Upper lobe of right lung (tissue), 1 donor: ENCODE measurements at regions not wholly inside any gene's neighbourhood (a gene's known extent, or its start where the extent isn't known, plus 50 kb on each side); places are given as distances from the start of the nearest gene placed in this dataset.

ENCODE experiments used
- ATAC-seq: fragments of 200-7000 bp; cut with Tn5 transposase; one replicate; pipeline ENCODE4 v1.9.1; 2020; ENCODE audit warnings: mild to moderate bottlenecking, moderate library complexity
- DNase-seq: peaks from one replicate; pipeline ENCODE4 v3.0.0-alpha.2; 2020
- H3K27ac ChIP-seq: fragments of 200-600 bp; one replicate; pipeline ENCODE4 v1.8.0; 2022
- H3K27me3 ChIP-seq: fragments of 200-600 bp; one replicate; pipeline ENCODE4 v1.8.0; 2022; ENCODE audit warnings: mild to moderate bottlenecking
- H3K36me3 ChIP-seq: fragments of 200-600 bp; one replicate; pipeline ENCODE4 v1.8.0; 2022
- H3K4me1 ChIP-seq: fragments of 200-600 bp; one replicate; pipeline ENCODE4 v1.8.0; 2022
- H3K4me3 ChIP-seq: fragments of 200-600 bp; one replicate; pipeline ENCODE4 v1.8.0; 2022; ENCODE audit warnings: mild to moderate bottlenecking
- H3K9me3 ChIP-seq: fragments of 200-600 bp; one replicate; pipeline ENCODE4 v1.8.0; 2022
- CTCF ChIP-seq: fragments of 200-600 bp; IDR thresholded peaks from one replicate; pipeline ENCODE4 v1.8.0; 2022; ENCODE audit warnings: antibody characterized with exemption
- intact Hi-C: fragments of 100-400 bp; cut with DNase I; formaldehyde crosslinking; loops from one replicate; pipeline ENCODE4 v1.11.0; 2022
- donor health status: DM: no; HTN: yes; CAD: no; lungs with severe emphysema.

GRCh38 chrX:124984140-124984813, 335.4 kb upstream of the TEX13C start:
- intact Hi-C loops = no loop called here
- DNase-seq (no peak), ATAC-seq (no peak)
- Histone ChIP-seq H3K27me3 (no peaks in the 10 kb centered on the region), H3K9me3 (no peaks in the 10 kb centered on the region), H3K36me3 (no peaks in the 10 kb centered on the region), H3K4me3 (no peak overlapping the region), H3K27ac (no peak overlapping the region), H3K4me1 (no peaks in the 10 kb centered on the region)
- no peak for TF ChIP-seq CTCF

- Histone ChIP-seq H3K4me3 (no peak overlapping the region), H3K27me3 (no peaks in the 10 kb centered on the region), H3K9me3 (no peaks in the 10 kb centered on the region), H3K27ac (no peak overlapping the region), H3K4me1 (no peaks in the 10 kb centered on the region), H3K36me3 (no peaks in the 10 kb centered on the region)
- no peak for DNase-seq
- no peak for ATAC-seq
- no peak for TF ChIP-seq CTCF
- intact Hi-C loops = no loop called here
Measured at GRCh38 chrX:124986284-124986683, 333.4 kb upstream of the TEX13C start.

- no peak overlapping the region for H3K27ac ChIP-seq
- ATAC-seq = no peak
- no peaks in the 10 kb centered on the region for H3K36me3 ChIP-seq
- no peaks in the 10 kb centered on the region for H3K9me3 ChIP-seq
- intact Hi-C loops = no loop called here
- H3K4me3 ChIP-seq = no peak overlapping the region
- no peak for TF ChIP-seq CTCF
- DNase-seq = no peak
- H3K4me1 ChIP-seq = no peaks in the 10 kb centered on the region
- no peaks in the 10 kb centered on the region for H3K27me3 ChIP-seq
Measured at GRCh38 chrX:124993735-124994134, 325.9 kb upstream of the TEX13C start.

GRCh38 chrX:124994404-124994803, 325.3 kb upstream of the TEX13C start:
- TF ChIP-seq CTCF = no peak
- Histone ChIP-seq H3K9me3 (no peaks in the 10 kb centered on the region), H3K36me3 (no peaks in the 10 kb centered on the region), H3K4me3 (no peak overlapping the region), H3K27me3 (no peaks in the 10 kb centered on the region), H3K4me1 (no peaks in the 10 kb centered on the region), H3K27ac (no peak overlapping the region)
- ATAC-seq = no peak
- intact Hi-C loops = no loop called here
- DNase-seq = no peak

- DNase-seq = no peak
- Histone ChIP-seq H3K4me1 (no peaks in the 10 kb centered on the region), H3K27ac (no peak overlapping the region), H3K9me3 (no peaks in the 10 kb centered on the region), H3K27me3 (no peaks in the 10 kb centered on the region), H3K4me3 (no peak overlapping the region), H3K36me3 (no peaks in the 10 kb centered on the region)
- no peak for TF ChIP-seq CTCF
- no peak for ATAC-seq
- intact Hi-C loops = no loop called here
Measured at GRCh38 chrX:125003746-125004446, 315.8 kb upstream of the TEX13C start.
